Activated CD4-positive, alpha-beta T cell treated with anti-CD3 and anti-CD28 coated beads for 36 hours (primary cell): ENCODE measurements at regions not wholly inside any gene's neighbourhood (a gene's known extent, or its start where the extent isn't known, plus 50 kb on each side); places are given as distances from the start of the nearest gene placed in this dataset.

Source experiments
- ATAC-seq: fragments of 200-7000 bp; cut with Tn5 transposase; one replicate; pipeline ENCODE4 v1.10.0; 2021; ENCODE audit warnings: mild to moderate bottlenecking, moderate library complexity
- CTCF ChIA-PET: fragments of 350-600 bp; sonication (Branson Sonifier 250); formaldehyde crosslinking; loops from one replicate; lab custom pipeline; 2021; ENCODE audit warnings: antibody characterized with exemption; lab: Charles Lee
- POLR2A ChIA-PET: fragments of 350-600 bp; sonication (Branson Sonifier 250); formaldehyde crosslinking; loops from one replicate; lab custom pipeline; 2021; ENCODE audit warnings: antibody characterized with exemption, inconsistent platforms; lab: Charles Lee
- DNase-seq: peaks from one replicate; pipeline ENCODE4 v3.0.0-alpha.2; 2020
- H3K27ac Mint-ChIP-seq: one replicate; pipeline ENCODE4 v1.8.0; 2021; ENCODE audit warnings: mixed read lengths
- H3K27me3 Mint-ChIP-seq: one replicate; pipeline ENCODE4 v1.8.0; 2021; ENCODE audit warnings: mixed read lengths
- H3K36me3 Mint-ChIP-seq: one replicate; pipeline ENCODE4 v1.8.0; 2021; ENCODE audit warnings: low read depth, mixed read lengths
- H3K4me1 Mint-ChIP-seq: one replicate; pipeline ENCODE4 v1.8.0; 2021; ENCODE audit warnings: mixed read lengths
- H3K4me3 Mint-ChIP-seq: one replicate; pipeline ENCODE4 v1.8.0; 2021; ENCODE audit warnings: mild to moderate bottlenecking, moderate library complexity, mixed read lengths
- H3K9me3 Mint-ChIP-seq: one replicate; pipeline ENCODE4 v1.8.0; 2021; ENCODE audit warnings: low read depth, mixed read lengths
- intact Hi-C, 2 experiments: fragments of 100-400 bp; cut with DNase I in 1 of 2; cut with micrococcal nuclease in 1 of 2; formaldehyde crosslinking; loops; one replicate each; pipeline versions ENCODE4 v1.14.2 to v1.15.1; 2022 to 2024; cut with DNase I, micrococcal nuclease

DNA sequence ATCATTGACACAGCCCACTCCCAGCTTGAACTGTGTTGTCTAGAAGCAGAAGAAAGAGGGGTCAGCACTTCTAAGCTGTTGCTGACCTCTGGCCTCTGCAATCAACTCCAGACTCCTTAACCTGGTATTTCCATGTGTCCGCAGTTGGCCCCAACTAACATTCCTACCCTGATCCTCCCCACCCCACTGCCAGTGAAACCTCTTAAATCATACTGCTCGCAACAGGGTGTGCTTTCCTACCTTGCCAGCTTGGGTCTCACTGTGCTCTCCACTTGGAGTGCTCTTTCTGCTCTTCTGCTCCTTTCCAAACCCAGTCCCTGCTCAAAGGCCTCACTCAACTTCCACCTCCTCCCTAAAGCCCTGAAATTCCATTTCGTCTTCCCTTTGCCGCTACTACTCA is 52.3 kb upstream of the RPS6KA3 start:
- no peaks in the 10 kb centered on the region for H3K9me3 Mint-ChIP-seq
- DNase-seq (no peak), ATAC-seq (no peak)
- H3K4me3 Mint-ChIP-seq: no peak overlapping the region
- H3K27ac Mint-ChIP-seq: no peak overlapping the region
- no peaks in the 10 kb centered on the region for H3K36me3 Mint-ChIP-seq
- ChIA-PET CTCF (no interaction called here), POLR2A (no interaction called here)
- H3K27me3 Mint-ChIP-seq: no peaks in the 10 kb centered on the region
- intact Hi-C loops: no loop called here
- peaks cover 27% of the 10 kb centered on the region for H3K4me1 Mint-ChIP-seq

DNA sequence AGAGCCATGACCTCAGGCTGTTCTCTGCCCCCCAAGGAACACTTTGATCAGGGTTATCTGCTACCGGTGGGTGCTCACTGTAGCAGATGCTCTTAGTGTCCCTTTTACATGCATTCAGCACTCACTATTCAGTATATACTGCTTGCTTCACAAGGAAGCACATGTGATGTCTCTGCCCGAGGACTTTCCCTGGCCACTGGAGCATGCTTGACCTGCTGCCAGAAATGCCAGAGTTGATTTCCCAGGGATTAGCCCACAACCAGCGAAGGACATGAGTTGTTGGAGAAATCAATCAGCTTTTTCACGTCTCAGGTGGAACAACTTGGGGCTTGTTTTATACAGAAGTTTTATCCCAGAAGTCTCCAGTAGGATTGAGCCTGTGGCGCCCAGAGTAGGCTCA is 51.2 kb upstream of the RPS6KA3 start:
- no peak for DNase-seq

More for the DNA sequence above, 51.2 kb upstream of the RPS6KA3 start:
- ATAC-seq: no peak
- H3K4me3 Mint-ChIP-seq: no peak overlapping the region
- H3K27me3 Mint-ChIP-seq: no peaks in the 10 kb centered on the region
- intact Hi-C loops: no loop called here
- H3K36me3 Mint-ChIP-seq: no peaks in the 10 kb centered on the region
- peaks cover 30% of the 10 kb centered on the region for H3K4me1 Mint-ChIP-seq
- no peak overlapping the region for H3K27ac Mint-ChIP-seq
- no peaks in the 10 kb centered on the region for H3K9me3 Mint-ChIP-seq
- ChIA-PET CTCF (interaction anchor here (0.6 kb wide), 1 partner anchor 93 kb away, joined by 3 read pairs; no protein-coding TSS in a partner anchor), POLR2A (no interaction called here)
